ENCODE measurements at regions not wholly inside any gene's neighbourhood (a gene's known extent, or its start where the extent isn't known, plus 50 kb on each side); places are given as distances from the start of the nearest gene placed in this dataset.

DNA sequence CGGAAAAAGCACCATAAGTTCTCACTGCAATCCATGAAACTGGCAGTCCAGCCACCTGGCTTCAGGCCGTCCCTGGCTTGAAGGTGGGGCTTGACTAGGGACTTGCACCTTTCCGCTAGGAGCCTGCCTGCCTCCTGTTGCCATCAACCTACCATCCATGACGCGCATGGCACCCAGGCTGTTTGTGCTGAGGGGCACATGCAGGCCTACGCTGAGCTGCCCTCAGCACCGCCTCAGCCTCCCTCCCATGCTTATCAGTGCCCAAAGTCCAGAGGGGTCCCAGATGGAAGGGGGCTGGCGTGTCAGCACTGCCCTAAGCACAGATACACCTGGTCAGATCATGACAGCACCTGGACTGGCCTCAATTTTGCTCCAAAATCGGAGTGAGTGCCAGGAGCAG, 190.2 kb upstream of the LYPLAL1 start:
- Mint-ChIP-seq H3K4me1 (no peaks in the 10 kb centered on the region), H3K27me3 (no peaks in the 10 kb centered on the region), H3K9me3 (peaks cover 6% of the 10 kb centered on the region), H3K36me3 (ENCODE audit: insufficient read depth) (no peaks in the 10 kb centered on the region), H3K4me3 (no peak overlapping the region), H3K27ac (ENCODE audit: low read depth) (no peak overlapping the region)
- no peak for DNase-seq (ENCODE audit: low spot score in 2 of 2)
- ATAC-seq (replicated peaks; ENCODE audit: extremely low read depth, poor library complexity, severe bottlenecking) = no peak

DNA sequence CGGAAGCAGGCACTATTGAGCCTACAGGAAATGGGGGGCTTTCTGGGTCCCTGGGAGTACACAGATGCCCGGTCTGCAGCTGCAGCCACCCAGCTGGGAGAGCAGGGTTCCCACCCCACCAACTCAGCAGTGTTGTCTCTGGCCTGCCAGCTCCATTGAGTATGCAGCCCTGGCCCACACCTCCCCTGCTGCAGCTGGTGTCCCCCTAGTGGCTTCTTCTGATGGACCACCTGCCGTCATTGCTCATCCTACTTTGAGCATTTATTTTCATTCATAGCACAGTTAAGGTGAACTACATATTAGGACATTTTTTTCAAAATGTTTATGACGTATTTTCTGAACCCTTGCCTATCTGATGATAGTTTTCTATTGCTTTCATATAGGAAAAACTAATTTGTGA, 189.8 kb upstream of the LYPLAL1 start:
- ATAC-seq (replicated peaks; ENCODE audit: extremely low read depth, poor library complexity, severe bottlenecking) (no peak), DNase-seq (ENCODE audit: low spot score in 2 of 2) (no peak)
- H3K36me3 Mint-ChIP-seq (ENCODE audit: insufficient read depth) = no peaks in the 10 kb centered on the region
- H3K4me1 Mint-ChIP-seq = no peaks in the 10 kb centered on the region
- H3K9me3 Mint-ChIP-seq = peaks cover 6% of the 10 kb centered on the region
- H3K27me3 Mint-ChIP-seq = no peaks in the 10 kb centered on the region
- no peak overlapping the region for H3K4me3 Mint-ChIP-seq
- no peak overlapping the region for H3K27ac Mint-ChIP-seq (ENCODE audit: low read depth)

DNA sequence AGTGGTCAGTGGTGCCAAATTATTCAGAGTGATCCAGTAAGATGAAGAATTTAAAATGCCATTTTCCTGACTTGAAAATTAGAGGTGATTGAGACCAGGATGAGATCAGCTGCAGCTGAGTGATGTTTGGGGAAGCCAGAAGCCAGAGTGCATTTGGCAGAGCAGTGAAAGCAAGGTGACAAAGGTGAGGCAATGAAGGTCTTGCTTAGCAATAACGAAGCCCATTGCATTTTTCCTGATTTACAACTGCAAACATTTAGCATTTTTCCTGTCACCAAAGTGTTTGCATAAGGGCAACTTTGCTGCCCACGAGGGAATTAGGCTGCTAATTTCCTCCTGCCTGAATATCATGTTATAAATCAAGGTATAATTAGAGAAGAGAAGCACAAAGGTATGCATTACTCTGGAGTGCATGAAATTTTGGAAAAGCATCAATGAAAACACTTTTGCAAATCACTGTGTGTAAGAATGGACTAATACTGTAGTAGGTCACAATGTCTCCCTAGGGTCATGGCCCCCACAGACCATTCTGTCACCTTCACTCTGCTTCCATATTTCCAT, 188.2 kb upstream of the LYPLAL1 start:
- no peak overlapping the region for H3K27ac Mint-ChIP-seq (ENCODE audit: low read depth)
- peaks cover 6% of the 10 kb centered on the region for H3K9me3 Mint-ChIP-seq
- H3K4me1 Mint-ChIP-seq = no peaks in the 10 kb centered on the region
- no peak overlapping the region for H3K4me3 Mint-ChIP-seq
- no peaks in the 10 kb centered on the region for H3K36me3 Mint-ChIP-seq (ENCODE audit: insufficient read depth)
- no peak for DNase-seq (ENCODE audit: low spot score in 2 of 2)
- ATAC-seq (replicated peaks; ENCODE audit: extremely low read depth, poor library complexity, severe bottlenecking) = no peak
- H3K27me3 Mint-ChIP-seq = no peaks in the 10 kb centered on the region

DNA sequence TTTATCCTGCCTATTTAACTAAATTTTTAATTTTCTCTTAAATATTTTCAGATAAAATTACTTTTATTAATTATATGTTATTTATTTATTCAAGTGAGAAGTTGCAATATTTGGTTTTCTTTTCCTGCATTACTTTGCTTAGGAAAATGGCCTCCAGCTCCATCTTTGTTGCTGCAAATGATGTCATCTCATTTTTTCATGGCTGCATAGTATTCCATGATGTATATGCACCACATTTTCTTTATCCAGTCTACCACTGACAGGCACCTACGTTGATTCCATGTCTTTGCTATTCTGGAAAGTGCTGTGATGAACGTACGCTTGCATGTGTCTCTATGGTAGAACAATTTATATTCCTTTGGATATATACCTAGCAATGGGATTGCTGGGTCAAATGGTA, 186.9 kb upstream of the LYPLAL1 start:
- Mint-ChIP-seq H3K4me3 (no peak overlapping the region), H3K4me1 (no peaks in the 10 kb centered on the region), H3K36me3 (ENCODE audit: insufficient read depth) (no peaks in the 10 kb centered on the region), H3K27me3 (no peaks in the 10 kb centered on the region), H3K27ac (ENCODE audit: low read depth) (no peak overlapping the region), H3K9me3 (no peaks in the 10 kb centered on the region)
- DNase-seq (ENCODE audit: low spot score in 2 of 2) (no peak), ATAC-seq (replicated peaks; ENCODE audit: extremely low read depth, poor library complexity, severe bottlenecking) (no peak)

- no peak for ATAC-seq (replicated peaks; ENCODE audit: extremely low read depth, poor library complexity, severe bottlenecking)
- no peaks in the 10 kb centered on the region for H3K9me3 Mint-ChIP-seq
- no peak overlapping the region for H3K27ac Mint-ChIP-seq (ENCODE audit: low read depth)
- no peak for DNase-seq (ENCODE audit: low spot score in 2 of 2)
- no peaks in the 10 kb centered on the region for H3K4me1 Mint-ChIP-seq
- no peaks in the 10 kb centered on the region for H3K27me3 Mint-ChIP-seq
- H3K36me3 Mint-ChIP-seq (ENCODE audit: insufficient read depth) = no peaks in the 10 kb centered on the region
- H3K4me3 Mint-ChIP-seq = no peak overlapping the region
Observed at GRCh38 chr1:218990019-218990418, 183.7 kb upstream of the LYPLAL1 start.

DNA sequence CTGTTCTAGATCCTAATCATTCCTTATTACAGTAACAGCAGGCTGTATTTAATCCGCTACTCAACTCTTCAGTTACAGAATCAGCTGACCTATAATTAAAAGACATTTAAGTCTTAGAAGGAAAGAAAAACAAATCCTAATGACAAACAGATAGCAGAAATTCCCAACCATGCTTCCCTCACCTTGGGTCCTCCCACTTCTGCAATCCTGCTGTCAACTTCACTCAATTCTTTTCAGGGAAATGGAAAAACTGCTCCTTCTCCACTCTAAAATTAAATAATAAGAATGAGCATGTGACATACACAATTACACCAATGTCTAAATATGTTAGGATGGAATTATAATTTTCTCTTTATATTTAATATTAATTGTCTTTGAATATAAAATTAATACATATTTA, 182.6 kb upstream of the LYPLAL1 start:
- Mint-ChIP-seq H3K4me3 (no peak overlapping the region), H3K27me3 (no peaks in the 10 kb centered on the region), H3K36me3 (ENCODE audit: insufficient read depth) (no peaks in the 10 kb centered on the region), H3K27ac (ENCODE audit: low read depth) (no peak overlapping the region), H3K4me1 (no peaks in the 10 kb centered on the region), H3K9me3 (no peaks in the 10 kb centered on the region)
- no peak for ATAC-seq (replicated peaks; ENCODE audit: extremely low read depth, poor library complexity, severe bottlenecking)
- DNase-seq (ENCODE audit: low spot score in 2 of 2) = no peak

GRCh38 chr1:218994615-218995014, 179.1 kb upstream of the LYPLAL1 start:
- Mint-ChIP-seq H3K4me3 (no peak overlapping the region), H3K4me1 (no peaks in the 10 kb centered on the region), H3K36me3 (ENCODE audit: insufficient read depth) (no peaks in the 10 kb centered on the region), H3K9me3 (peaks cover 5% of the 10 kb centered on the region), H3K27ac (ENCODE audit: low read depth) (no peak overlapping the region), H3K27me3 (no peaks in the 10 kb centered on the region)
- DNase-seq (ENCODE audit: low spot score in 2 of 2) (no peak), ATAC-seq (replicated peaks; ENCODE audit: extremely low read depth, poor library complexity, severe bottlenecking) (no peak)

DNA sequence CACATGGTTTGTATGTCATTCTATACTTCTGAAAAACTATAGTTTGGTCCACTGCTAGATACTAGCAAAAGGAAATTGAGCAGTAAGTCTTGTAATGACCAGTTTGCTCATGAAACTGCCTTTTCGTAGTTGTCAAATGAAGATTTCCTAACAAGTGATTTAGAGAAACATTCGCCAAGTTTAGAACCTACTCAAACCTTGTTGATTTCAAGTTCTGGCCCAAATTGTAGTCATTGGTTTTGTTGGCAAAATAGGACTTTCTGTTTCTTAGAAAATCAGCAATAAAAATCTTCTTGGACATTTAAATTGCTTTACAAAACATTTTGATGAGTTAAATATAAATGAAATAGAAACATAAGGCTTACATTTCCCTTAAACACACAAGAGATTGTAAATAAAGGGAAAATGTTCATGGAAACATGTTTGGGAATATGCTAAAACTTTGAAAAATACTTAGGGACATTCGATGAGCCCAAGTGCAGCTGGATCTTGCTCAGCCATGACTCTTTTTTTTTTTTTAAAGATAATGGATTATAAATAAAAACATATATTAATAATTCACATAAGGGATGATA, 178.5 kb upstream of the LYPLAL1 start:
- ATAC-seq (replicated peaks; ENCODE audit: extremely low read depth, poor library complexity, severe bottlenecking) (no peak), DNase-seq (ENCODE audit: low spot score in 2 of 2) (no peak)
- Mint-ChIP-seq H3K9me3 (peaks cover 5% of the 10 kb centered on the region), H3K4me1 (no peaks in the 10 kb centered on the region), H3K27ac (ENCODE audit: low read depth) (no peak overlapping the region), H3K27me3 (no peaks in the 10 kb centered on the region), H3K36me3 (ENCODE audit: insufficient read depth) (no peaks in the 10 kb centered on the region), H3K4me3 (no peak overlapping the region)

DNA sequence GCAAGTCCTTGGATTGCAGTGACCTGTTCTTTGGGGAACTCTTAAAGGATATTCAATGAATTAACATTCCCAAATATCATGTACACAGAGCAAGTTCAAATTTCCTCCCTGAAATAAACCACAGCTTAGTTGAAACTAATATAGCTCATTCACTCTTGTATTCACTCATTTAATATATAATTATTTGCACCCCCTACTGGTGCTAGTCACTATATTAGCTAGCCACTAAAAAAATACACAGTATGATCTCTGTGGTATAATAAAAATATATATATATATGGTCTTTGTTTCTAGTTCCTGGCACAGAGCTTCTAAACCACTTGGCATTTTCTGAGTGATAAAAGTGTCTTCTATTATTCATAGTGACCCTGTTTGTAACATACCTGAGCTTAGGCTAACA, 177.3 kb upstream of the LYPLAL1 start:
- Mint-ChIP-seq H3K36me3 (ENCODE audit: insufficient read depth) (no peaks in the 10 kb centered on the region), H3K27ac (ENCODE audit: low read depth) (no peak overlapping the region), H3K27me3 (no peaks in the 10 kb centered on the region)

DNA sequence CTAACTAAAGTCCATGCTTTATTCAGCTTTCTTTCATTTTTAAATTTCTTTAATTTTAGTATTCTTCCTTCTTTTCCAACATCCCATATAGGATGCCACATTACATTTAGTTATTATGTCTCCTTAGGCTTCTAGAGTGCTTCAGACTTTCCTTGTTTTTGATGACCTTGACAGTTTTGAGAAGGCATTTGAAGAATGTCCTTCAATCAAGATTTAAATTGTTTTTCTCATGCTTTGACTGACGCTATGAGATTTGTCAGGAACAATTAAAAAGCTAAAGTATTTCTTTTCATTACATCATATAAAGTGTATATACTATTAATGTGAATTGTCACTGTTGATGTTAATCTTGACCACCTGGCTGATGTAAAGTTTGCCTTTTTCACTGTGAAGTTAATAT, 173.7 kb upstream of the LYPLAL1 start:
- Mint-ChIP-seq H3K36me3 (ENCODE audit: insufficient read depth) (no peaks in the 10 kb centered on the region), H3K9me3 (peaks cover 5% of the 10 kb centered on the region), H3K27ac (ENCODE audit: low read depth) (no peak overlapping the region), H3K4me3 (no peak overlapping the region), H3K4me1 (no peaks in the 10 kb centered on the region), H3K27me3 (no peaks in the 10 kb centered on the region)
- no peak for ATAC-seq (replicated peaks; ENCODE audit: extremely low read depth, poor library complexity, severe bottlenecking)
- no peak for DNase-seq (ENCODE audit: low spot score in 2 of 2)

More for the DNA sequence above, 177.3 kb upstream of the LYPLAL1 start:
- no peak overlapping the region for H3K4me3 Mint-ChIP-seq
- DNase-seq (ENCODE audit: low spot score in 2 of 2) = no peak
- H3K4me1 Mint-ChIP-seq = no peaks in the 10 kb centered on the region
- ATAC-seq (replicated peaks; ENCODE audit: extremely low read depth, poor library complexity, severe bottlenecking) = no peak
- peaks cover 5% of the 10 kb centered on the region for H3K9me3 Mint-ChIP-seq

DNA sequence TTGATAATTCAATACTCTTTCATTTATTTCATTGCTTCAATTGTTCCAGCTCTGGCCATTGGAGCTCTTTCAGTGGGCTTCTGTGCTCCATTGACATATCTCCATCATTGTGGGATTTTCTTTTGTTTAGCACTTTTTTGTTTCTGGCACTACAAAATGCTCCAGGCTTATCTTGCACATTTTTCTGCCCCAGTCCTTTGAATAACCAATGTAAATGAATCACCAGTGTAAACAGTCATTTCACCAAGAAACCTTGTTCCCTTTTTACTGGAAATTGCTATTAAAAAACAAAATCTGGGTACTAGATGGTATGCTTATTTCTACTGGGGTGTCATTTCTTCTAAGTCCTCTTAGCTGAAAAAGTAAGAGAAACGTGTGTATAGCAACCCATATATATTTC, 173.0 kb upstream of the LYPLAL1 start:
- Mint-ChIP-seq H3K36me3 (ENCODE audit: insufficient read depth) (no peaks in the 10 kb centered on the region), H3K27ac (ENCODE audit: low read depth) (no peak overlapping the region)

DNA sequence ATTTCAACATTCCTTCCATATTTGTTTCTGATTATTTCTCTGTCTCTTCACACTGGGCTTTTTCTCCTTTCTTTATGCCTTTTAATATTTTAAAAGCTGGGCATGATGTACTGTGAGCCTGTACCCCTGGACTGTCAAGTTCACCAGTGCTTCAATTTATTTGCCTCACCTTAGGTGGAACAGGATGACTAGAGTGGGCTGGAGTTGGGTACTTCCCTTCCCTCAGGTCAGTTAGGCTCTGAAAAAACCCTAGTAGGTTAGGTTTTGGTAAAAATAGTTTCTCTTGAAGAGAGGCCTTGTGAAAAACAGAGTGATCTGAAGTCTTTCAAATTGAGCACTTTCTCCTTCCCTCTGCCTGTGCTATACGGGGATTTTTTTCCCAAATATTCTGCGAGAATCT, 163.0 kb upstream of the LYPLAL1 start:
- no peaks in the 10 kb centered on the region for H3K4me1 Mint-ChIP-seq
- no peak overlapping the region for H3K27ac Mint-ChIP-seq (ENCODE audit: low read depth)
- peaks cover 6% of the 10 kb centered on the region for H3K9me3 Mint-ChIP-seq
- DNase-seq (ENCODE audit: low spot score in 2 of 2) (no peak), ATAC-seq (replicated peaks; ENCODE audit: extremely low read depth, poor library complexity, severe bottlenecking) (no peak)
- no peaks in the 10 kb centered on the region for H3K36me3 Mint-ChIP-seq (ENCODE audit: insufficient read depth)
- no peaks in the 10 kb centered on the region for H3K27me3 Mint-ChIP-seq
- H3K4me3 Mint-ChIP-seq = no peak overlapping the region

More for the DNA sequence above, 173.0 kb upstream of the LYPLAL1 start:
- DNase-seq (ENCODE audit: low spot score in 2 of 2) (no peak), ATAC-seq (replicated peaks; ENCODE audit: extremely low read depth, poor library complexity, severe bottlenecking) (no peak)
- no peak overlapping the region for H3K4me3 Mint-ChIP-seq
- no peaks in the 10 kb centered on the region for H3K27me3 Mint-ChIP-seq
- peaks cover 5% of the 10 kb centered on the region for H3K9me3 Mint-ChIP-seq
- H3K4me1 Mint-ChIP-seq = no peaks in the 10 kb centered on the region

GRCh38 chr1:219020386-219020785, 153.3 kb upstream of the LYPLAL1 start:
- no peaks in the 10 kb centered on the region for H3K4me1 Mint-ChIP-seq
- DNase-seq (ENCODE audit: low spot score in 2 of 2) = no peak
- H3K36me3 Mint-ChIP-seq (ENCODE audit: insufficient read depth) = peaks cover 2% of the 10 kb centered on the region
- no peaks in the 10 kb centered on the region for H3K27me3 Mint-ChIP-seq
- H3K27ac Mint-ChIP-seq (ENCODE audit: low read depth) = no peak overlapping the region
- H3K9me3 Mint-ChIP-seq = peaks cover 19% of the 10 kb centered on the region
- no peak overlapping the region for H3K4me3 Mint-ChIP-seq
- ATAC-seq (replicated peaks; ENCODE audit: extremely low read depth, poor library complexity, severe bottlenecking) = no peak
